ENCODE measurements at regions not wholly inside any gene's neighbourhood (a gene's known extent, or its start where the extent isn't known, plus 50 kb on each side); places are given as distances from the start of the nearest gene placed in this dataset.

- in situ Hi-C loops (cut with MboI; ENCODE audit: low sequenced_read_pairs, unreplicated experiment), result no loop called here
- TF ChIP-seq CTCF (IDR thresholded peaks at IDR 0.05; ENCODE audit: borderline replicate concordance, control extremely low read depth, extremely low read depth, insufficient read depth, missing control alignments), result no peak
- no peak for DNase-seq (ENCODE audit: low spot score)
These were observed 229.6 kb upstream of the STARD13 start for GRCh38 chr13:33515146-33515545.

GRCh38 chr13:33518452-33518851 lies 232.9 kb upstream of the STARD13 start:
- no peak for TF ChIP-seq CTCF (IDR thresholded peaks at IDR 0.05; ENCODE audit: borderline replicate concordance, control extremely low read depth, extremely low read depth, insufficient read depth, missing control alignments)
- DNase-seq (ENCODE audit: low spot score), result no peak
- in situ Hi-C loops (cut with MboI; ENCODE audit: low sequenced_read_pairs, unreplicated experiment), result no loop called here

- no peak for DNase-seq (ENCODE audit: low spot score)
- in situ Hi-C loops (cut with MboI; ENCODE audit: low sequenced_read_pairs, unreplicated experiment), result no loop called here
- TF ChIP-seq CTCF (IDR thresholded peaks at IDR 0.05; ENCODE audit: borderline replicate concordance, control extremely low read depth, extremely low read depth, insufficient read depth, missing control alignments), result no peak
These were observed 234.3 kb upstream of the STARD13 start for GRCh38 chr13:33519561-33520467.

DNA sequence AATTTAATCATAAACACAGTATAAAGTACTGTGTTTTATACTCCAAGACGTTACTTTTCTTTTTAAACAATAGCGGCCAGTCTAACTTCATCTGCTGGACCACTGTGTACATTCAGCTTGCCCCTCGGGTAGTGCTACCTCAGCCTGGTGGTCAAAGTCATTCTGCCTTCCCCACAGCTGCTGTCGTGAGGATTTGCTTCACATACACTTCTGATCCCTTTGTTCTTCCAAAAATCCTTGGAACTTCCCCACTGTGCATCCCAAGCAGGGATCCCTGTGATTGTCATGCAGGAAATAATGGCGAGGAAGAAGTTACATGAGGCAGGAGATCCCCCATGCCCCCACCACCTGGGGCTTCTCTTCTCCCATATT lies 234.9 kb upstream of the STARD13 start:
- no peak for TF ChIP-seq CTCF (IDR thresholded peaks at IDR 0.05; ENCODE audit: borderline replicate concordance, control extremely low read depth, extremely low read depth, insufficient read depth, missing control alignments)
- no peak for DNase-seq (ENCODE audit: low spot score)
- in situ Hi-C loops (cut with MboI; ENCODE audit: low sequenced_read_pairs, unreplicated experiment), result no loop called here

DNA sequence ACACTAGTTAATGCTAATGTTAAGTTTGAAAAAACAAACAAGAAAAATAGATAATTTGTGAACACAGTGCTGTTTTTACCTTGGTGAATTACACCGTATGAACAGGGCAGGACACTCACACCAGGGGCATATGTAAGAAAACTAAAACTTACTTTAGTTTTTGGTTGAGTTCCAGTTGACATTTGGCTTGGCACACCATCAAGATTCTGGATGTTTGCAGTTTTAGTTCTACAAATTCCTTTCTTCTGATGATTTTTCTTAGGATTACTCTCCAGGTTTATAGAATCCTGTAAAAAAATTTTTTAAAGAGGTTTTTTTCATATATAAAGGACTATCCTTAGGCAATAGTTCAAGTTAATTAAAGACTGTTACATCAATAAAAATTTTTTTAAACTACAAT lies 238.5 kb upstream of the STARD13 start:
- TF ChIP-seq CTCF (IDR thresholded peaks at IDR 0.05; ENCODE audit: borderline replicate concordance, control extremely low read depth, extremely low read depth, insufficient read depth, missing control alignments), result no peak
- DNase-seq (ENCODE audit: low spot score), result no peak
- in situ Hi-C loops (cut with MboI; ENCODE audit: low sequenced_read_pairs, unreplicated experiment), result no loop called here

GRCh38 chr13:33525763-33526162 lies 240.2 kb upstream of the STARD13 start:
- DNase-seq (ENCODE audit: low spot score), result no peak
- no peak for TF ChIP-seq CTCF (IDR thresholded peaks at IDR 0.05; ENCODE audit: borderline replicate concordance, control extremely low read depth, extremely low read depth, insufficient read depth, missing control alignments)
- in situ Hi-C loops (cut with MboI; ENCODE audit: low sequenced_read_pairs, unreplicated experiment), result loop anchor here (25.0 kb wide), 2 partner anchors 938 to 1637 kb away; partner anchors contain the start of gene PDS5B

Data from GM13976 (cell line).